ENCODE measurements at regions not wholly inside any gene's neighbourhood (a gene's known extent, or its start where the extent isn't known, plus 50 kb on each side); places are given as distances from the start of the nearest gene placed in this dataset.

DNA sequence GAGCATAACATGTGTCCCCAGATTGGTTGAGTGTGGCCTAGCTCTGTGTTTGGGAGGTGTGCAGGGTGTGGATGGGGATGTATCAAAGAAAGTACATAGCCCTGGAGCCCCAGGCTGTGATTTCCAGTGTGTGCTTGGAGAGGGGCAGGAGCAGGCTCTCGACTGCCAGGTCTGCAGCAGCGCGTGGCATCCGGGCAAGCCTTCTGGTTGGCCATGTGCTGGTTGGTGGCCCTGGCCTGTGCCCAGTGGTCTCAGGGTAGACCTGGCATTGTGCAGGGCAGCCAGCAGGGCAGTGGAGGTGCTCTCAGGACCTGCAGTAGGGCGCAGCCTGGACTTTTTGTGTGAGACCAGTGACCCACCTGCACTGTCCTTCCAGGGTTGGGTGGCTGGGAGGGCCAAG is 231.5 kb downstream of the UBE3A start:
- TF ChIP-seq SMC3 (conservative IDR thresholded peaks at IDR 0.05; ENCODE audit: poor library complexity) (no peak), TAF1 (IDR thresholded peaks at IDR 0.05; ENCODE audit: low read depth) (no peak), EZH2 (IDR thresholded peaks at IDR 0.05; ENCODE audit: borderline replicate concordance, insufficient read depth, low read length, poor library complexity, severe bottlenecking) (no peak), POLR2AphosphoS5 (IDR thresholded peaks at IDR 0.05) (no peak), RAD21 (conservative IDR thresholded peaks at IDR 0.05) (no peak), MXI1 (conservative IDR thresholded peaks at IDR 0.05; ENCODE audit: poor library complexity, severe bottlenecking) (no peak), EP300 (conservative IDR thresholded peaks at IDR 0.05; ENCODE audit: poor library complexity, severe bottlenecking) (no peak)
- TF ChIP-seq, protein P1, sequence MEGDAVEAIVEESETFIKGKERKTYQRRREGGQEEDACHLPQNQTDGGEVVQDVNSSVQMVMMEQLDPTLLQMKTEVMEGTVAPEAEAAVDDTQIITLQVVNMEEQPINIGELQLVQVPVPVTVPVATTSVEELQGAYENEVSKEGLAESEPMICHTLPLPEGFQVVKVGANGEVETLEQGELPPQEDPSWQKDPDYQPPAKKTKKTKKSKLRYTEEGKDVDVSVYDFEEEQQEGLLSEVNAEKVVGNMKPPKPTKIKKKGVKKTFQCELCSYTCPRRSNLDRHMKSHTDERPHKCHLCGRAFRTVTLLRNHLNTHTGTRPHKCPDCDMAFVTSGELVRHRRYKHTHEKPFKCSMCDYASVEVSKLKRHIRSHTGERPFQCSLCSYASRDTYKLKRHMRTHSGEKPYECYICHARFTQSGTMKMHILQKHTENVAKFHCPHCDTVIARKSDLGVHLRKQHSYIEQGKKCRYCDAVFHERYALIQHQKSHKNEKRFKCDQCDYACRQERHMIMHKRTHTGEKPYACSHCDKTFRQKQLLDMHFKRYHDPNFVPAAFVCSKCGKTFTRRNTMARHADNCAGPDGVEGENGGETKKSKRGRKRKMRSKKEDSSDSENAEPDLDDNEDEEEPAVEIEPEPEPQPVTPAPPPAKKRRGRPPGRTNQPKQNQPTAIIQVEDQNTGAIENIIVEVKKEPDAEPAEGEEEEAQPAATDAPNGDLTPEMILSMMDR (IDR thresholded peaks at IDR 0.05; ENCODE audit: poor library complexity, severe bottlenecking), result no peak
- TF ChIP-seq, protein P2, sequence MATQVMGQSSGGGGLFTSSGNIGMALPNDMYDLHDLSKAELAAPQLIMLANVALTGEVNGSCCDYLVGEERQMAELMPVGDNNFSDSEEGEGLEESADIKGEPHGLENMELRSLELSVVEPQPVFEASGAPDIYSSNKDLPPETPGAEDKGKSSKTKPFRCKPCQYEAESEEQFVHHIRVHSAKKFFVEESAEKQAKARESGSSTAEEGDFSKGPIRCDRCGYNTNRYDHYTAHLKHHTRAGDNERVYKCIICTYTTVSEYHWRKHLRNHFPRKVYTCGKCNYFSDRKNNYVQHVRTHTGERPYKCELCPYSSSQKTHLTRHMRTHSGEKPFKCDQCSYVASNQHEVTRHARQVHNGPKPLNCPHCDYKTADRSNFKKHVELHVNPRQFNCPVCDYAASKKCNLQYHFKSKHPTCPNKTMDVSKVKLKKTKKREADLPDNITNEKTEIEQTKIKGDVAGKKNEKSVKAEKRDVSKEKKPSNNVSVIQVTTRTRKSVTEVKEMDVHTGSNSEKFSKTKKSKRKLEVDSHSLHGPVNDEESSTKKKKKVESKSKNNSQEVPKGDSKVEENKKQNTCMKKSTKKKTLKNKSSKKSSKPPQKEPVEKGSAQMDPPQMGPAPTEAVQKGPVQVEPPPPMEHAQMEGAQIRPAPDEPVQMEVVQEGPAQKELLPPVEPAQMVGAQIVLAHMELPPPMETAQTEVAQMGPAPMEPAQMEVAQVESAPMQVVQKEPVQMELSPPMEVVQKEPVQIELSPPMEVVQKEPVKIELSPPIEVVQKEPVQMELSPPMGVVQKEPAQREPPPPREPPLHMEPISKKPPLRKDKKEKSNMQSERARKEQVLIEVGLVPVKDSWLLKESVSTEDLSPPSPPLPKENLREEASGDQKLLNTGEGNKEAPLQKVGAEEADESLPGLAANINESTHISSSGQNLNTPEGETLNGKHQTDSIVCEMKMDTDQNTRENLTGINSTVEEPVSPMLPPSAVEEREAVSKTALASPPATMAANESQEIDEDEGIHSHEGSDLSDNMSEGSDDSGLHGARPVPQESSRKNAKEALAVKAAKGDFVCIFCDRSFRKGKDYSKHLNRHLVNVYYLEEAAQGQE (IDR thresholded peaks at IDR 0.05; ENCODE audit: borderline replicate concordance), result no peak
- Histone ChIP-seq H3F3A (ENCODE audit: insufficient read depth, low read length, poor library complexity, severe bottlenecking) (no peaks in the 10 kb centered on the region), H3K4me2 (ENCODE audit: low read length) (no peak overlapping the region), H3K27ac (ENCODE audit: low read length) (no peak overlapping the region), H3K9me3 (ENCODE audit: low read length) (peaks cover 5% of the 10 kb centered on the region), H4K20me1 (ENCODE audit: insufficient read depth) (no peaks in the 10 kb centered on the region), H2AFZ (ENCODE audit: low read depth, low read length) (no peak overlapping the region), H3K27me3 (ENCODE audit: insufficient read depth, low read depth, low read length) (no peaks in the 10 kb centered on the region), H3K36me3 (ENCODE audit: insufficient read depth, low read length) (no peaks in the 10 kb centered on the region), H3K9me2 (ENCODE audit: insufficient read depth, low read length) (no peaks in the 10 kb centered on the region), H3K79me2 (replicated peaks; ENCODE audit: insufficient read depth, low read length) (no peaks in the 10 kb centered on the region), H3K4me3 (ENCODE audit: low read length) (no peak overlapping the region), H3K9ac (ENCODE audit: low read length) (no peak overlapping the region)

DNA sequence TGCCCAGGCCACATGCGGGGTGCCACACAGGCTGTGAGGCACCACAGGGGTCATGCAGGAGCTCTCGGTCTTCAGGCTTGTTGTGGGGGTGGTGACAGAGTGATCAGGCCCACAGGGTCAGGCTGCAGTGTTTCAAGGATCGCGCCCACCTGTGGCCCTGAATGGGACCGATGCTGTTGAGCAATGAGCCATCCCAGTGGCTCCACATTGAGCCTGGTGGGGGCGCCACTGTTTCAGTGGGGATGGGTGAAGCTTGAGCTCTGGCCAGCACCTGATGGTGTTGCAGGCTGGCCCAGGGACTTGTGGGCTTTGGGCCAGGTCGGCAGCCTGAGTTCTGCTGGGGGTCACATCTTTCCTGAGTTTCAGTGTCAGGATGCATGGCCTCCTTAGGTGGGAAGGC is 230.1 kb downstream of the UBE3A start:
- H3F3A ChIP-seq (ENCODE audit: insufficient read depth, low read length, poor library complexity, severe bottlenecking), result no peaks in the 10 kb centered on the region
- peaks cover 5% of the 10 kb centered on the region for H3K9me3 ChIP-seq (ENCODE audit: low read length)
- H3K4me2 ChIP-seq (ENCODE audit: low read length), result no peak overlapping the region
- H3K4me3 ChIP-seq (ENCODE audit: low read length), result no peak overlapping the region
- no peaks in the 10 kb centered on the region for H3K79me2 ChIP-seq (replicated peaks; ENCODE audit: insufficient read depth, low read length)
- H3K9ac ChIP-seq (ENCODE audit: low read length), result no peak overlapping the region
- no peaks in the 10 kb centered on the region for H3K9me2 ChIP-seq (ENCODE audit: insufficient read depth, low read length)
- no peak overlapping the region for H2AFZ ChIP-seq (ENCODE audit: low read depth, low read length)
- no peaks in the 10 kb centered on the region for H3K36me3 ChIP-seq (ENCODE audit: insufficient read depth, low read length)
- TF ChIP-seq, protein P2 (IDR thresholded peaks at IDR 0.05; ENCODE audit: borderline replicate concordance), result no peak
- no peak for TF ChIP-seq EZH2 (IDR thresholded peaks at IDR 0.05; ENCODE audit: borderline replicate concordance, insufficient read depth, low read length, poor library complexity, severe bottlenecking)
- TF ChIP-seq RAD21 (conservative IDR thresholded peaks at IDR 0.05), result no peak
- TF ChIP-seq EP300 (conservative IDR thresholded peaks at IDR 0.05; ENCODE audit: poor library complexity, severe bottlenecking), result no peak
- TF ChIP-seq POLR2AphosphoS5 (IDR thresholded peaks at IDR 0.05), result no peak
- TF ChIP-seq, protein P1 (IDR thresholded peaks at IDR 0.05; ENCODE audit: poor library complexity, severe bottlenecking), result no peak
- no peak for TF ChIP-seq MXI1 (conservative IDR thresholded peaks at IDR 0.05; ENCODE audit: poor library complexity, severe bottlenecking)
- TF ChIP-seq SMC3 (conservative IDR thresholded peaks at IDR 0.05; ENCODE audit: poor library complexity), result no peak
- TF ChIP-seq TAF1 (IDR thresholded peaks at IDR 0.05; ENCODE audit: low read depth), result no peak
- H3K27me3 ChIP-seq (ENCODE audit: insufficient read depth, low read depth, low read length), result no peaks in the 10 kb centered on the region
- H4K20me1 ChIP-seq (ENCODE audit: insufficient read depth), result no peaks in the 10 kb centered on the region
- no peak overlapping the region for H3K27ac ChIP-seq (ENCODE audit: low read length)
